Activated T-helper 2 cell treated with anti-CD3 and anti-CD28 coated beads, Interferon-gamma antibody, Interleukin-2, Interleukin-4, amounts not matched to agents 10 μg/mL and 5 μg/mL and 100 μg/mL, durations not matched to agents 14 hours and 24 hours and 36 hours (primary cell): ENCODE measurements at regions not wholly inside any gene's neighbourhood (a gene's known extent, or its start where the extent isn't known, plus 50 kb on each side); places are given as distances from the start of the nearest gene placed in this dataset.

Experiments
- DNase-seq: peaks from one replicate; pipeline ENCODE4 v3.0.0; 2021; ENCODE audit warnings: low spot score
- H3K27ac Mint-ChIP-seq: one replicate; pipeline ENCODE4 v1.8.0; 2021; ENCODE audit warnings: mixed read lengths
- H3K27me3 Mint-ChIP-seq: one replicate; pipeline ENCODE4 v1.8.0; 2021; ENCODE audit warnings: low read depth, mixed read lengths
- H3K36me3 Mint-ChIP-seq: one replicate; pipeline ENCODE4 v1.8.0; 2021; ENCODE audit warnings: low read depth, mixed read lengths
- H3K4me1 Mint-ChIP-seq: one replicate; pipeline ENCODE4 v1.8.0; 2021; ENCODE audit warnings: low read depth, mixed read lengths
- H3K4me3 Mint-ChIP-seq: one replicate; pipeline ENCODE4 v1.8.0; 2021; ENCODE audit warnings: low read depth, mild to moderate bottlenecking, moderate library complexity, mixed read lengths
- H3K9me3 Mint-ChIP-seq: one replicate; pipeline ENCODE4 v1.8.0; 2021; ENCODE audit warnings: mixed read lengths
- intact Hi-C: fragments of 100-400 bp; cut with micrococcal nuclease; formaldehyde crosslinking; loops from one replicate; pipeline ENCODE4 v1.15.1; 2023

- peaks cover 7% of the 10 kb centered on the region for H3K4me1 Mint-ChIP-seq
- H3K4me3 Mint-ChIP-seq: no peak overlapping the region
- intact Hi-C loops: loop anchor here (1.0 to 5.0 kb wide), 2 partner anchors 619 to 640 kb away; no protein-coding TSS in a partner anchor
- H3K36me3 Mint-ChIP-seq: no peaks in the 10 kb centered on the region
- no peak for DNase-seq
- no peaks in the 10 kb centered on the region for H3K9me3 Mint-ChIP-seq
- no peak overlapping the region for H3K27ac Mint-ChIP-seq
- peaks cover 12% of the 10 kb centered on the region for H3K27me3 Mint-ChIP-seq
Measured at GRCh38 chr10:44311563-44312051, 73.3 kb downstream of the CXCL12 start.

- Mint-ChIP-seq H3K4me1 (peaks cover 7% of the 10 kb centered on the region), H3K4me3 (no peak overlapping the region), H3K9me3 (no peaks in the 10 kb centered on the region), H3K36me3 (no peaks in the 10 kb centered on the region), H3K27me3 (peaks cover 12% of the 10 kb centered on the region), H3K27ac (no peak overlapping the region)
- DNase-seq: peak; percentile 62
- intact Hi-C loops: loop anchor here (1.0 to 5.0 kb wide), 2 partner anchors 619 to 640 kb away; no protein-coding TSS in a partner anchor
Measured at GRCh38 chr10:44310762-44311562, 73.9 kb downstream of the CXCL12 start.

GRCh38 chr10:44309939-44310761 is 74.7 kb downstream of the CXCL12 start:
- H3K4me1 Mint-ChIP-seq: peaks cover 7% of the 10 kb centered on the region
- H3K9me3 Mint-ChIP-seq: no peaks in the 10 kb centered on the region
- no peak overlapping the region for H3K27ac Mint-ChIP-seq
- no peak overlapping the region for H3K4me3 Mint-ChIP-seq
- intact Hi-C loops: loop anchor here (5.0 kb wide), 1 partner anchor 618 kb away; no protein-coding TSS in a partner anchor
- H3K36me3 Mint-ChIP-seq: no peaks in the 10 kb centered on the region
- no peak for DNase-seq
- peaks cover 12% of the 10 kb centered on the region for H3K27me3 Mint-ChIP-seq

- DNase-seq: no peak
- H3K9me3 Mint-ChIP-seq: no peaks in the 10 kb centered on the region
- no peak overlapping the region for H3K4me3 Mint-ChIP-seq
- no peaks in the 10 kb centered on the region for H3K36me3 Mint-ChIP-seq
- H3K27ac Mint-ChIP-seq: no peak overlapping the region
- intact Hi-C loops: no loop called here
- peaks cover 7% of the 10 kb centered on the region for H3K4me1 Mint-ChIP-seq
- H3K27me3 Mint-ChIP-seq: peaks cover 12% of the 10 kb centered on the region
Measured at GRCh38 chr10:44309361-44309760, 75.5 kb downstream of the CXCL12 start.

GRCh38 chr10:44308935-44309334 is 76.0 kb downstream of the CXCL12 start:
- intact Hi-C loops: no loop called here
- Mint-ChIP-seq H3K36me3 (no peaks in the 10 kb centered on the region), H3K4me1 (peaks cover 7% of the 10 kb centered on the region), H3K4me3 (no peak overlapping the region), H3K27me3 (peaks cover 14% of the 10 kb centered on the region), H3K27ac (no peak overlapping the region), H3K9me3 (no peaks in the 10 kb centered on the region)
- DNase-seq: no peak

GRCh38 chr10:44307691-44308090 is 77.2 kb downstream of the CXCL12 start:
- Mint-ChIP-seq H3K27ac (no peak overlapping the region), H3K4me1 (peaks cover 7% of the 10 kb centered on the region), H3K36me3 (no peaks in the 10 kb centered on the region), H3K4me3 (no peak overlapping the region), H3K9me3 (no peaks in the 10 kb centered on the region), H3K27me3 (peaks cover 14% of the 10 kb centered on the region)
- intact Hi-C loops: no loop called here
- DNase-seq: no peak

GRCh38 chr10:44306762-44307161 is 78.1 kb downstream of the CXCL12 start:
- DNase-seq: no peak
- no peak overlapping the region for H3K4me3 Mint-ChIP-seq
- peaks cover 7% of the 10 kb centered on the region for H3K4me1 Mint-ChIP-seq
- no peak overlapping the region for H3K27ac Mint-ChIP-seq
- no peaks in the 10 kb centered on the region for H3K9me3 Mint-ChIP-seq
- no peaks in the 10 kb centered on the region for H3K36me3 Mint-ChIP-seq
- intact Hi-C loops: no loop called here
- H3K27me3 Mint-ChIP-seq: peaks cover 8% of the 10 kb centered on the region

GRCh38 chr10:44306147-44306710 is 78.7 kb downstream of the CXCL12 start:
- no peak for DNase-seq
- intact Hi-C loops: no loop called here
- Mint-ChIP-seq H3K27ac (no peak overlapping the region), H3K9me3 (no peaks in the 10 kb centered on the region), H3K27me3 (peaks cover 3% of the 10 kb centered on the region), H3K4me3 (no peak overlapping the region), H3K36me3 (no peaks in the 10 kb centered on the region), H3K4me1 (peaks cover 2% of the 10 kb centered on the region)

GRCh38 chr10:44301781-44302355 is 83.0 kb downstream of the CXCL12 start:
- no peak for DNase-seq
- Mint-ChIP-seq H3K4me1 (no peaks in the 10 kb centered on the region), H3K36me3 (no peaks in the 10 kb centered on the region), H3K9me3 (no peaks in the 10 kb centered on the region), H3K4me3 (no peak overlapping the region), H3K27me3 (peaks cover 2% of the 10 kb centered on the region), H3K27ac (no peak overlapping the region)
- intact Hi-C loops: no loop called here

- DNase-seq: no peak
- intact Hi-C loops: no loop called here
- Mint-ChIP-seq H3K36me3 (no peaks in the 10 kb centered on the region), H3K4me3 (no peak overlapping the region), H3K27ac (no peak overlapping the region), H3K4me1 (no peaks in the 10 kb centered on the region), H3K9me3 (no peaks in the 10 kb centered on the region), H3K27me3 (peaks cover 2% of the 10 kb centered on the region)
Measured at GRCh38 chr10:44300666-44301649, 83.9 kb downstream of the CXCL12 start.

GRCh38 chr10:44298713-44299112 is 86.2 kb downstream of the CXCL12 start:
- Mint-ChIP-seq H3K9me3 (no peaks in the 10 kb centered on the region), H3K36me3 (no peaks in the 10 kb centered on the region), H3K27me3 (no peaks in the 10 kb centered on the region), H3K4me1 (no peaks in the 10 kb centered on the region), H3K27ac (no peak overlapping the region), H3K4me3 (no peak overlapping the region)
- intact Hi-C loops: no loop called here
- DNase-seq: no peak
